IMR-90 (cell line): ENCODE measurements at regions not wholly inside any gene's neighbourhood (a gene's known extent, or its start where the extent isn't known, plus 50 kb on each side); places are given as distances from the start of the nearest gene placed in this dataset.

Source experiments
- ATAC-seq: fragments of 200-7000 bp; cut with Tn5 transposase; 2 replicates; pipeline ENCODE4 v1.9.1; 2020; ENCODE audit warnings: low read depth, mild to moderate bottlenecking, moderate library complexity
- BruUV-seq: library from RNA; stranded (reverse); fragments of 400-500 nt; replicated peaks from 2 replicates; lab custom pipeline; 2021; lab: Mats Ljungman, UMichigan
- CTCF ChIA-PET: fragments of 300-600 bp; formaldehyde crosslinking; extraction: SDS; loops from one replicate; lab custom pipeline; 2021; ENCODE audit warnings: antibody characterized with exemption; lab: Yijun Ruan, JAX
- POLR2A ChIA-PET: fragments of 300-600 bp; sonication (Branson Sonifier 250); formaldehyde crosslinking; loops from one replicate; lab custom pipeline; 2022; ENCODE audit warnings: antibody characterized with exemption; ENCODE audit not compliant: unreplicated experiment; lab: Charles Lee
- DNase-seq: peaks from one replicate; pipeline ENCODE4 v3.0.0; 2013
- H2AFZ ChIP-seq: replicated peaks from 2 replicates; pipeline ENCODE3; 2013; ENCODE audit warnings: low read length, mild to moderate bottlenecking; ENCODE audit not compliant: poor library complexity
- H2AK5ac ChIP-seq: 2 replicates; pipeline ENCODE4 v1.6.1; 2013; ENCODE audit warnings: low read depth, low read length, inconsistent platforms
- H2AK9ac ChIP-seq: replicated peaks from 2 replicates; pipeline ENCODE3; 2013; ENCODE audit warnings: mild to moderate bottlenecking, low read depth, low read length, moderate library complexity; ENCODE audit not compliant: poor library complexity
- H2BK120ac ChIP-seq: 2 replicates; pipeline ENCODE4 v1.6.1; 2013; ENCODE audit warnings: low read depth, low read length, inconsistent platforms
- H2BK15ac ChIP-seq: 3 replicates; pipeline ENCODE4 v1.6.1; 2013; ENCODE audit warnings: low read depth, low read length, inconsistent platforms
- H2BK20ac ChIP-seq: 2 replicates; pipeline ENCODE4 v1.6.1; 2013; ENCODE audit warnings: low read depth, mild to moderate bottlenecking, inconsistent platforms, low read length, moderate library complexity
- H2BK5ac ChIP-seq: 2 replicates; pipeline ENCODE4 v1.6.1; 2013; ENCODE audit warnings: mild to moderate bottlenecking, low read depth, low read length, inconsistent platforms; ENCODE audit not compliant: poor library complexity, severe bottlenecking
- H3K14ac ChIP-seq: replicated peaks from 2 replicates; pipeline ENCODE4 v1.6.1; 2013; ENCODE audit warnings: low read depth, low read length, inconsistent platforms
- H3K18ac ChIP-seq: 2 replicates; pipeline ENCODE4 v1.6.1; 2013; ENCODE audit warnings: low read depth, low read length, control low read depth
- H3K23ac ChIP-seq: 2 replicates; pipeline ENCODE4 v1.6.1; 2013; ENCODE audit warnings: low read depth, low read length, inconsistent platforms
- H3K27ac ChIP-seq: 2 replicates; pipeline ENCODE4 v1.5.1; 2013; ENCODE audit warnings: mild to moderate bottlenecking, control low read depth, low read length; ENCODE audit not compliant: insufficient read depth
- H3K27me3 ChIP-seq: 2 replicates; pipeline ENCODE4 v1.6.1; 2013; ENCODE audit warnings: low read length; ENCODE audit not compliant: control insufficient read depth, insufficient read depth
- H3K36me3 ChIP-seq: 2 replicates; pipeline ENCODE4 v1.6.1; 2013; ENCODE audit warnings: low read length, mixed read lengths; ENCODE audit not compliant: control insufficient read depth, insufficient read depth
- H3K4ac ChIP-seq: 2 replicates; pipeline ENCODE4 v1.6.1; 2013; ENCODE audit warnings: low read depth, low read length, inconsistent platforms
- H3K4me1 ChIP-seq: 2 replicates; pipeline ENCODE4 v1.6.1; 2013; ENCODE audit warnings: low read length, mixed read lengths; ENCODE audit not compliant: control insufficient read depth, insufficient read depth
- H3K4me2 ChIP-seq: 2 replicates; pipeline ENCODE4 v1.6.1; 2013; ENCODE audit warnings: low read depth, mild to moderate bottlenecking, control low read depth, low read length, moderate library complexity
- H3K4me3 ChIP-seq: 2 replicates; pipeline ENCODE4 v1.5.1; 2013; ENCODE audit warnings: low read depth, mild to moderate bottlenecking, control low read depth, low read length, moderate library complexity; ENCODE audit not compliant: insufficient read depth
- H3K56ac ChIP-seq: 2 replicates; pipeline ENCODE4 v1.6.1; 2013; ENCODE audit warnings: low read length, inconsistent platforms; ENCODE audit not compliant: insufficient read depth; ENCODE audit errors: extremely low read depth
- H3K79me1 ChIP-seq, 2 experiments: 2 replicates each; pipeline ENCODE4 v1.6.1; 2013; ENCODE audit warnings: low read length in 2 of 2, inconsistent platforms in 1 of 2, low read depth in 1 of 2
- H3K9ac ChIP-seq: 2 replicates; pipeline ENCODE4 v1.6.1; 2013; ENCODE audit warnings: low read depth, low read length, control low read depth
- H3K9me1 ChIP-seq: 2 replicates; pipeline ENCODE4 v1.6.1; 2013; ENCODE audit warnings: low read length, inconsistent platforms; ENCODE audit not compliant: insufficient read depth
- H3K9me3 ChIP-seq: 2 replicates; pipeline ENCODE4 v1.6.1; 2013; ENCODE audit warnings: low read length; ENCODE audit not compliant: control insufficient read depth, insufficient read depth
- H4K20me1 ChIP-seq: 2 replicates; pipeline ENCODE4 v1.6.1; 2013; ENCODE audit warnings: low read length, inconsistent platforms; ENCODE audit not compliant: insufficient read depth
- H4K5ac ChIP-seq: 2 replicates; pipeline ENCODE4 v1.6.1; 2013; ENCODE audit warnings: mild to moderate bottlenecking, low read depth, low read length, control low read depth
- H4K8ac ChIP-seq, 2 experiments: 2 replicates each; pipeline ENCODE4 v1.6.1; 2013; ENCODE audit warnings: low read depth in 2 of 2, low read length in 2 of 2, control low read depth in 1 of 2, inconsistent platforms in 1 of 2
- H4K91ac ChIP-seq: 2 replicates; pipeline ENCODE4 v1.6.1; 2013; ENCODE audit warnings: low read depth, low read length, inconsistent platforms; ENCODE audit not compliant: insufficient read depth
- CHD1 ChIP-seq: IDR thresholded peaks from 2 replicates; pipeline ENCODE4 v1.6.1; 2012; ENCODE audit warnings: low read depth, low read length, improper control_type of control experiment
- MXI1 ChIP-seq: IDR thresholded peaks from 2 replicates; pipeline ENCODE4 v1.6.1; 2012; ENCODE audit warnings: low read depth, mild to moderate bottlenecking, low read length, moderate library complexity, borderline replicate concordance
- RCOR1 ChIP-seq: IDR thresholded peaks from 2 replicates; pipeline ENCODE4 v1.6.1; 2012; ENCODE audit warnings: mild to moderate bottlenecking, low read length, improper control_type of control experiment; ENCODE audit not compliant: insufficient replicate concordance
- WGBS, 2 experiments: methylation state at CpG; one replicate each; pipeline versions ENCODE4 v1.1.5 to v1.1.7; 2013; ENCODE audit warnings: missing lambda C conversion rate in 2 of 2; ENCODE audit not compliant: insufficient read length in 1 of 2; ENCODE audit errors: extremely low coverage in 2 of 2; 5-methylcytosine and 5-hydroxymethylcytosine counted together
- dilution Hi-C: fragments of 300-500 bp; cut with HindIII; formaldehyde crosslinking; loops from one replicate; pipeline ENCODE4 v1.14.3; 2018; ENCODE audit warnings: low sequenced_read_pairs; ENCODE audit not compliant: unreplicated experiment
- in situ Hi-C: fragments of 300-500 bp; cut with MboI; formaldehyde crosslinking; loops from 3 replicates; pipeline ENCODE4 v1.14.3; 2019; ENCODE audit warnings: low sequenced_read_pairs, inconsistent platforms, mixed read lengths
- intact Hi-C: fragments of 100-400 bp; cut with micrococcal nuclease; formaldehyde crosslinking; loops from 2 replicates; pipeline ENCODE4 v1.10.0; 2022
- TF ChIP-seq, protein P1 (sequence below): fragments of 150-350 bp; IDR thresholded peaks from 2 replicates; pipeline ENCODE4 v1.6.1; 2017; ENCODE audit warnings: mild to moderate bottlenecking, antibody characterized with exemption, low read length, low read depth
- TF ChIP-seq, protein P2 (sequence below): conservative IDR thresholded peaks from 2 replicates; pipeline ENCODE4 v1.5.1; 2012; ENCODE audit warnings: mild to moderate bottlenecking, low read depth, low read length, improper control_type of control experiment

DNA sequence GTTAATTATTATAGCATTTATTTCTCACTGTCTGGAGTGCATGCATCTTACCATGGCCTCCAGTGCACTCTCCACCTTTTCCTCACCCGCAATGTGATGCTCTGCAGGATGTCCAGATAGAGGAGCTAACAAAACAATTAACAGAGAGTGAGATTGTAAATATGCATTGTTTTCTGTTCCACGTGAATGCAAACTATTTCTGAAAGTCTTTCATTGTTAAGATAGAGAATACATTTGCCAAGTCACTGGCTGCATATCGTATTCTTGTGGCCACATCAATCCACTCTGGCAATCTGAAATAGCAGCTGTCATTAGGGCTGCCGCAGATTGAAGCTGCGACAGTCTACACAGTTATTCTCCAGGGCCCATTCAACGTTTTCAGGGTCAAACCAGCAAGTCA, 143.8 kb downstream of the DUSP10 start:
- dilution Hi-C loops, result no loop called here
- peaks cover 2% of the 10 kb centered on the region; the same call in 1 of the 2 replicates for H3K4me1 ChIP-seq
- DNase-seq (no peak), ATAC-seq (no peak)
- no peak overlapping the region for H3K27ac ChIP-seq
- 74% methylated on average over 3 of the region's 6 CpGs; no CpG with 5 or more reads in 1 of the 2 experiments for WGBS, 2 experiments
- H2BK15ac ChIP-seq, result no peak overlapping the region
- H3K4ac ChIP-seq, result no peak overlapping the region
- CTCF ChIA-PET, result no interaction called here
- intact Hi-C loops, result no loop called here
- H3K27me3 ChIP-seq, result no peaks in the 10 kb centered on the region
- no peak overlapping the region for H4K8ac ChIP-seq
- no TSS peak for BruUV-seq
- H2BK20ac ChIP-seq, result no peak overlapping the region
- H3K36me3 ChIP-seq, result no peaks in the 10 kb centered on the region
- no peak overlapping the region for H3K23ac ChIP-seq
- H3K9me3 ChIP-seq, result no peaks in the 10 kb centered on the region
- H2BK5ac ChIP-seq, result no peak overlapping the region
- H3K4me2 ChIP-seq, result no peak overlapping the region
- no peak overlapping the region for H4K5ac ChIP-seq
- H4K20me1 ChIP-seq, result no peaks in the 10 kb centered on the region
- no peak overlapping the region for H2AFZ ChIP-seq
- no peak overlapping the region for H3K9ac ChIP-seq
- H3K18ac ChIP-seq, result no peak overlapping the region
- POLR2A ChIA-PET, result no interaction called here
- H3K56ac ChIP-seq, result no peak overlapping the region
- in situ Hi-C loops, result no loop called here
- H2BK120ac ChIP-seq, result no peak overlapping the region
- no peak overlapping the region for H4K91ac ChIP-seq
- H3K14ac ChIP-seq, result no peak overlapping the region
- H3K4me3 ChIP-seq, result no peak overlapping the region
- 0 out of 2 replicates have a peak, but pooled peaks cover 3% of the 10 kb centered on the region for H3K9me1 ChIP-seq
- H2AK5ac ChIP-seq, result no peak overlapping the region
- H3K79me1 ChIP-seq, result no peaks in the 10 kb centered on the region
- TF ChIP-seq RCOR1, result no peak
- TF ChIP-seq CHD1, result no peak
- TF ChIP-seq, protein P1, sequence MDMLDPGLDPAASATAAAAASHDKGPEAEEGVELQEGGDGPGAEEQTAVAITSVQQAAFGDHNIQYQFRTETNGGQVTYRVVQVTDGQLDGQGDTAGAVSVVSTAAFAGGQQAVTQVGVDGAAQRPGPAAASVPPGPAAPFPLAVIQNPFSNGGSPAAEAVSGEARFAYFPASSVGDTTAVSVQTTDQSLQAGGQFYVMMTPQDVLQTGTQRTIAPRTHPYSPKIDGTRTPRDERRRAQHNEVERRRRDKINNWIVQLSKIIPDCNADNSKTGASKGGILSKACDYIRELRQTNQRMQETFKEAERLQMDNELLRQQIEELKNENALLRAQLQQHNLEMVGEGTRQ, result no peak
- TF ChIP-seq, protein P2, sequence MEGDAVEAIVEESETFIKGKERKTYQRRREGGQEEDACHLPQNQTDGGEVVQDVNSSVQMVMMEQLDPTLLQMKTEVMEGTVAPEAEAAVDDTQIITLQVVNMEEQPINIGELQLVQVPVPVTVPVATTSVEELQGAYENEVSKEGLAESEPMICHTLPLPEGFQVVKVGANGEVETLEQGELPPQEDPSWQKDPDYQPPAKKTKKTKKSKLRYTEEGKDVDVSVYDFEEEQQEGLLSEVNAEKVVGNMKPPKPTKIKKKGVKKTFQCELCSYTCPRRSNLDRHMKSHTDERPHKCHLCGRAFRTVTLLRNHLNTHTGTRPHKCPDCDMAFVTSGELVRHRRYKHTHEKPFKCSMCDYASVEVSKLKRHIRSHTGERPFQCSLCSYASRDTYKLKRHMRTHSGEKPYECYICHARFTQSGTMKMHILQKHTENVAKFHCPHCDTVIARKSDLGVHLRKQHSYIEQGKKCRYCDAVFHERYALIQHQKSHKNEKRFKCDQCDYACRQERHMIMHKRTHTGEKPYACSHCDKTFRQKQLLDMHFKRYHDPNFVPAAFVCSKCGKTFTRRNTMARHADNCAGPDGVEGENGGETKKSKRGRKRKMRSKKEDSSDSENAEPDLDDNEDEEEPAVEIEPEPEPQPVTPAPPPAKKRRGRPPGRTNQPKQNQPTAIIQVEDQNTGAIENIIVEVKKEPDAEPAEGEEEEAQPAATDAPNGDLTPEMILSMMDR, result no peak
- no peak for TF ChIP-seq MXI1
- no peak overlapping the region for H2AK9ac ChIP-seq
